H1 (cell line): ENCODE measurements at regions not wholly inside any gene's neighbourhood (a gene's known extent, or its start where the extent isn't known, plus 50 kb on each side); places are given as distances from the start of the nearest gene placed in this dataset.

Source experiments
- CTCF ChIA-PET: fragments of 300-600 bp; sonication (Branson Sonifier 250); formaldehyde crosslinking; loops from one replicate; lab custom pipeline; 2021; ENCODE audit not compliant: partially characterized antibody; lab: Charles Lee
- POLR2A ChIA-PET: fragments of 300-600 bp; sonication (Branson Sonifier 250); formaldehyde crosslinking; loops from one replicate; lab custom pipeline; 2021; ENCODE audit warnings: inconsistent platforms; ENCODE audit not compliant: partially characterized antibody; lab: Charles Lee
- DNase-seq, 2 experiments: peaks; one replicate each; pipeline versions ENCODE4 v3.0.0 to v3.0.0-alpha.2; 2010 to 2022; ENCODE audit warnings: low spot score in 2 of 2, low read depth in 1 of 2, mixed read lengths in 1 of 2
- FAIRE-seq: peaks from 2 replicates; lab custom pipeline; 2011; peaks lifted over from hg19 to GRCh38; lab: Jason Lieb, UNC
- H2AFZ ChIP-seq: 2 replicates; pipeline ENCODE4 v1.8.1; 2012; ENCODE audit warnings: low read length, inconsistent platforms
- H2AK5ac ChIP-seq: 2 replicates; pipeline ENCODE4 v1.6.1; 2013; ENCODE audit warnings: low read depth, low read length
- H2BK120ac ChIP-seq: replicated peaks from 2 replicates; pipeline ENCODE3; 2013; ENCODE audit warnings: low read depth, low read length, inconsistent platforms
- H2BK12ac ChIP-seq: 2 replicates; pipeline ENCODE4 v1.6.1; 2013; ENCODE audit warnings: low read depth, low read length
- H2BK15ac ChIP-seq: 2 replicates; pipeline ENCODE4 v1.6.1; 2013; ENCODE audit warnings: low read length
- H2BK20ac ChIP-seq: 2 replicates; pipeline ENCODE4 v1.6.1; 2013; ENCODE audit warnings: low read length
- H2BK5ac ChIP-seq: 2 replicates; pipeline ENCODE4 v1.6.1; 2013; ENCODE audit warnings: low read depth, low read length
- H3K14ac ChIP-seq: 2 replicates; pipeline ENCODE4 v1.6.1; 2013; ENCODE audit warnings: inconsistent platforms; ENCODE audit not compliant: insufficient read length
- H3K18ac ChIP-seq: 2 replicates; pipeline ENCODE4 v1.6.1; 2013; ENCODE audit warnings: low read length; ENCODE audit errors: extremely low read depth
- H3K23ac ChIP-seq: 2 replicates; pipeline ENCODE4 v1.6.1; 2013; ENCODE audit warnings: inconsistent platforms; ENCODE audit not compliant: insufficient read length
- H3K23me2 ChIP-seq: 2 replicates; pipeline ENCODE4 v1.6.1; 2013; ENCODE audit warnings: low read depth, low read length
- H3K27ac ChIP-seq: 2 replicates; pipeline ENCODE4 v1.6.1; 2011; ENCODE audit warnings: low read depth, low read length, inconsistent platforms
- H3K27me3 ChIP-seq, 4 experiments: replicated peaks in 1 of 4; 1 replicate in 1 of 4; 2 replicates in 3 of 4; pipeline versions ENCODE4 v1.6.1 to v1.8.1; 2011 to 2013; ENCODE audit warnings: low read length in 3 of 4, mild to moderate bottlenecking in 3 of 4, inconsistent platforms in 2 of 4, mixed read lengths in 2 of 4, moderate library complexity in 1 of 4; ENCODE audit not compliant: control insufficient read depth in 3 of 4, insufficient read depth in 3 of 4; ENCODE audit errors: extremely low read depth in 1 of 4
- H3K36me3 ChIP-seq, 4 experiments: 2 replicates each; pipeline versions ENCODE4 v1.6.1 to v1.8.1; 2011 to 2013; ENCODE audit warnings: mild to moderate bottlenecking in 4 of 4, low read length in 3 of 4, moderate library complexity in 2 of 4, control low read depth in 1 of 4, inconsistent platforms in 1 of 4; ENCODE audit not compliant: insufficient read depth in 4 of 4, control insufficient read depth in 2 of 4
- H3K4ac ChIP-seq: replicated peaks from 2 replicates; pipeline ENCODE3; 2013; ENCODE audit warnings: low read length, low read depth, mixed read lengths, inconsistent platforms; ENCODE audit not compliant: insufficient read length
- H3K4me1 ChIP-seq, 4 experiments: replicated peaks in 1 of 4; 1 replicate in 1 of 4; 2 replicates in 3 of 4; pipeline versions ENCODE4 v1.6.1 to v1.8.1; 2011 to 2013; ENCODE audit warnings: low read length in 3 of 4, inconsistent platforms in 2 of 4, mixed read lengths in 1 of 4; ENCODE audit not compliant: insufficient read depth in 4 of 4, control insufficient read depth in 3 of 4
- H3K4me2 ChIP-seq, 2 experiments: 2 replicates each; pipeline versions ENCODE4 v1.6.1 to v1.8.1; 2011 to 2013; ENCODE audit warnings: low read depth in 2 of 2, low read length in 2 of 2, control low read depth in 1 of 2, inconsistent platforms in 1 of 2, mild to moderate bottlenecking in 1 of 2; ENCODE audit not compliant: insufficient read depth in 1 of 2
- H3K4me3 ChIP-seq, 4 experiments: fragments of 200-600, 300-600 bp in 1 of 4; sonication (generic), shearing (Covaris generic), sonication (Bioruptor Twin) in 1 of 4; 2 replicates each; pipeline versions ENCODE4 v1.5.1 to v1.8.1; 2011 to 2016; ENCODE audit warnings: low read length in 4 of 4, low read depth in 3 of 4, control low read depth in 2 of 4, inconsistent platforms in 2 of 4, mild to moderate bottlenecking in 2 of 4, mixed read lengths in 1 of 4, moderate library complexity in 1 of 4; ENCODE audit not compliant: insufficient read depth in 2 of 4; ENCODE audit errors: extremely low read depth in 1 of 4
- H3K56ac ChIP-seq: replicated peaks from 2 replicates; pipeline ENCODE3; 2013; ENCODE audit warnings: low read depth, mild to moderate bottlenecking, mixed read lengths, low read length, inconsistent platforms; ENCODE audit not compliant: insufficient read length
- H3K79me1 ChIP-seq: 2 replicates; pipeline ENCODE4 v1.6.1; 2013; ENCODE audit warnings: low read depth, low read length, control low read depth
- H3K79me2 ChIP-seq, 2 experiments: 2 replicates each; pipeline versions ENCODE4 v1.6.1 to v1.8.1; 2012 to 2013; ENCODE audit warnings: low read length in 2 of 2, mild to moderate bottlenecking in 2 of 2, inconsistent platforms in 1 of 2; ENCODE audit not compliant: insufficient read depth in 2 of 2, control insufficient read depth in 1 of 2
- H3K9ac ChIP-seq, 4 experiments: replicated peaks in 1 of 4; 1 replicate in 1 of 4; 2 replicates in 3 of 4; pipeline versions ENCODE4 v1.6.1 to v1.8.1; 2011 to 2013; ENCODE audit warnings: low read depth in 3 of 4, low read length in 3 of 4, control low read depth in 2 of 4, mild to moderate bottlenecking in 2 of 4, moderate library complexity in 2 of 4, inconsistent platforms in 1 of 4; ENCODE audit errors: extremely low read depth in 1 of 4
- H3K9me3 ChIP-seq, 2 experiments: 2 replicates each; pipeline versions ENCODE4 v1.6.1 to v1.8.1; 2012 to 2013; ENCODE audit warnings: mild to moderate bottlenecking in 2 of 2, moderate library complexity in 2 of 2, control low read depth in 1 of 2, inconsistent platforms in 1 of 2, low read depth in 1 of 2, low read length in 1 of 2, mixed read lengths in 1 of 2; ENCODE audit not compliant: insufficient read depth in 2 of 2
- H4K20me1 ChIP-seq, 2 experiments: replicated peaks in 1 of 2; 2 replicates each; pipeline versions ENCODE3 to v1.8.1; 2011 to 2013; ENCODE audit warnings: inconsistent platforms in 2 of 2, low read length in 2 of 2, mild to moderate bottlenecking in 1 of 2; ENCODE audit not compliant: insufficient read depth in 2 of 2, control insufficient read depth in 1 of 2
- H4K5ac ChIP-seq: 2 replicates; pipeline ENCODE4 v1.6.1; 2013; ENCODE audit warnings: low read length, low read depth, mixed read lengths, inconsistent platforms; ENCODE audit not compliant: insufficient read length
- H4K8ac ChIP-seq: 2 replicates; pipeline ENCODE4 v1.8.0; 2013; ENCODE audit warnings: mild to moderate bottlenecking, moderate library complexity, low read length, inconsistent platforms; ENCODE audit not compliant: insufficient read depth; ENCODE audit errors: extremely low read depth
- H4K91ac ChIP-seq: replicated peaks from 2 replicates; pipeline ENCODE3; 2013; ENCODE audit warnings: low read length, mixed read lengths, inconsistent platforms; ENCODE audit not compliant: insufficient read length
- ATF3 ChIP-seq: IDR thresholded peaks from 2 replicates; pipeline ENCODE4 v1.6.1; 2011; ENCODE audit warnings: low read depth, mild to moderate bottlenecking, low read length; ENCODE audit not compliant: insufficient read depth
- BCL11A ChIP-seq, 2 experiments: IDR thresholded peaks; one replicate each; pipeline ENCODE4 v1.6.1; 2011; ENCODE audit warnings: low read depth in 2 of 2, low read length in 2 of 2, mild to moderate bottlenecking in 2 of 2
- CREB1 ChIP-seq: IDR thresholded peaks from 2 replicates; pipeline ENCODE4 v1.6.1; 2012; ENCODE audit warnings: inconsistent platforms
- EGR1 ChIP-seq: IDR thresholded peaks from 2 replicates; pipeline ENCODE4 v1.6.1; 2011; ENCODE audit warnings: low read depth, low read length, borderline replicate concordance
- HDAC2 ChIP-seq, 2 experiments: fragments of 300-600 bp in 1 of 2; sonication (generic) in 1 of 2; IDR thresholded peaks; 2 replicates each; pipeline ENCODE4 v1.6.1; 2011 to 2012; ENCODE audit warnings: low read depth in 2 of 2, low read length in 2 of 2, mild to moderate bottlenecking in 2 of 2, moderate library complexity in 2 of 2, borderline replicate concordance in 1 of 2, inconsistent platforms in 1 of 2
- MAFK ChIP-seq: IDR thresholded peaks from 2 replicates; pipeline ENCODE4 v1.6.1; 2012; ENCODE audit warnings: low read depth, mild to moderate bottlenecking, improper control_type of control experiment, low read length
- NRF1 ChIP-seq: IDR thresholded peaks from 2 replicates; pipeline ENCODE4 v1.6.1; 2011; ENCODE audit warnings: mild to moderate bottlenecking, low read depth, low read length, improper control_type of control experiment
- RFX5 ChIP-seq: IDR thresholded peaks from 2 replicates; pipeline ENCODE4 v1.6.1; 2011; ENCODE audit warnings: low read depth, low read length, improper control_type of control experiment, borderline replicate concordance
- SIN3A ChIP-seq, 2 experiments: IDR thresholded peaks in 1 of 2; conservative IDR thresholded peaks in 1 of 2; 2 replicates each; pipeline ENCODE4 v1.6.1; 2011 to 2012; ENCODE audit warnings: low read length in 2 of 2, improper control_type of control experiment in 1 of 2, low read depth in 1 of 2, mild to moderate bottlenecking in 1 of 2
- TBP ChIP-seq: IDR thresholded peaks from 2 replicates; pipeline ENCODE4 v1.6.1; 2011; ENCODE audit warnings: low read depth, low read length, improper control_type of control experiment
- WGBS, 2 experiments: shearing (Covaris generic) in 1 of 2; methylation state at CpG; one replicate each; pipeline versions ENCODE4 v1.1.6 to v1.1.7; 2013 to 2015; ENCODE audit warnings: low lambda C conversion rate in 2 of 2, mixed read lengths in 2 of 2, inconsistent platforms in 1 of 2, low coverage in 1 of 2, missing lambda C conversion rate in 1 of 2; ENCODE audit not compliant: insufficient replicate concordance in 2 of 2, insufficient coverage in 1 of 2, insufficient read length in 1 of 2; ENCODE audit errors: extremely low coverage in 1 of 2, missing lambda C conversion rate in 1 of 2; 5-methylcytosine and 5-hydroxymethylcytosine counted together

GRCh38 chr2:8202132-8202531 is 479.7 kb upstream of the ID2 start:
- ChIA-PET POLR2A (no interaction called here), CTCF (no interaction called here)
- no peak overlapping the region for H4K91ac ChIP-seq

More at GRCh38 chr2:8202132-8202531, 479.7 kb upstream of the ID2 start:
- Histone ChIP-seq H4K8ac (no peak overlapping the region), H2BK120ac (no peak overlapping the region), H3K4me2 (no peak overlapping the region), H3K79me2 (no peaks in the 10 kb centered on the region), H3K9me3 (no peaks in the 10 kb centered on the region), H2BK15ac (no peak overlapping the region), H3K23me2 (no peaks in the 10 kb centered on the region), H3K4me1 (peaks cover 0 to 2% (median 0%) of the 10 kb centered on the region in 4 experiments; a peak in 1 of 7 replicates), H3K9ac (no peak overlapping the region), H3K27me3 (no peaks in the 10 kb centered on the region), H2BK5ac (no peak overlapping the region), H3K4me3 (no peak overlapping the region), H4K20me1 (no peaks in the 10 kb centered on the region), H3K56ac (no peak overlapping the region), H3K27ac (no peak overlapping the region), H3K4ac (no peak overlapping the region), H2BK20ac (no peak overlapping the region), H4K5ac (no peak overlapping the region), H2BK12ac (no peak overlapping the region), H3K23ac (no peak overlapping the region), H3K18ac (no peak overlapping the region), H2AFZ (no peak overlapping the region), H3K14ac (no peak overlapping the region), H3K36me3 (no peaks in the 10 kb centered on the region), H2AK5ac (no peak overlapping the region), H3K79me1 (no peaks in the 10 kb centered on the region)
- no peak for TF ChIP-seq MAFK
- TF ChIP-seq SIN3A (conservative IDR thresholded peaks at IDR 0.05 in 1 of 2, IDR thresholded peaks at IDR 0.05 in 1 of 2; ENCODE audit: low read depth in 1 of 2, low read length in 2 of 2) = no peak
- TF ChIP-seq TBP = no peak
- TF ChIP-seq NRF1 = no peak
- TF ChIP-seq ATF3 = no peak
- no peak for TF ChIP-seq RFX5
- TF ChIP-seq BCL11A (IDR thresholded peaks at IDR 0.05; ENCODE audit: low read depth in 2 of 2, low read length in 2 of 2) = no peak
- TF ChIP-seq EGR1 = no peak
- TF ChIP-seq HDAC2 (IDR thresholded peaks at IDR 0.05; ENCODE audit: borderline replicate concordance in 1 of 2, low read depth in 2 of 2, low read length in 2 of 2) = no peak
- TF ChIP-seq CREB1 = no peak
- FAIRE-seq (no peak), DNase-seq (no peak)
- WGBS, 2 experiments = 92% methylated on average over 7 of the region's 7 CpGs; no CpG with 5 or more reads in 1 of the 2 experiments
